Kidney epithelial cell (primary cell): ENCODE measurements at regions not wholly inside any gene's neighbourhood (a gene's known extent, or its start where the extent isn't known, plus 50 kb on each side); places are given as distances from the start of the nearest gene placed in this dataset.

ENCODE experiments used
- DNase-seq: peaks from one replicate; pipeline ENCODE4 v3.0.0-alpha.2; 2010; ENCODE audit warnings: low read depth
- H3K27me3 ChIP-seq: 2 replicates; pipeline ENCODE4 v1.6.0; 2011; ENCODE audit warnings: low read length; ENCODE audit not compliant: control insufficient read depth, insufficient read depth
- H3K36me3 ChIP-seq: 2 replicates; pipeline ENCODE4 v1.5.1; 2011; ENCODE audit warnings: low read length; ENCODE audit not compliant: control insufficient read depth, insufficient read depth
- H3K4me3 ChIP-seq: 2 replicates; pipeline ENCODE4 v1.5.1; 2011; ENCODE audit warnings: low read depth, mild to moderate bottlenecking, control low read depth, low read length
- CTCF ChIP-seq: IDR thresholded peaks from 2 replicates; pipeline ENCODE4 v1.5.1; 2011; ENCODE audit warnings: mild to moderate bottlenecking, moderate library complexity, low read length, control low read depth, inconsistent platforms; ENCODE audit not compliant: insufficient read depth, poor library complexity, severe bottlenecking

GRCh38 chr19:30120860-30121484 is 178.9 kb downstream of the URI1 start:
- TF ChIP-seq CTCF: no peak
- H3K27me3 ChIP-seq: no peaks in the 10 kb centered on the region
- no peaks in the 10 kb centered on the region for H3K36me3 ChIP-seq
- H3K4me3 ChIP-seq: no peak overlapping the region
- no peak for DNase-seq

GRCh38 chr19:30122431-30122830 is 180.4 kb downstream of the URI1 start:
- no peaks in the 10 kb centered on the region for H3K27me3 ChIP-seq
- H3K36me3 ChIP-seq: no peaks in the 10 kb centered on the region
- no peak overlapping the region for H3K4me3 ChIP-seq
- no peak for DNase-seq
- no peak for TF ChIP-seq CTCF

- no peak for DNase-seq
- no peak for TF ChIP-seq CTCF
- Histone ChIP-seq H3K27me3 (no peaks in the 10 kb centered on the region), H3K36me3 (no peaks in the 10 kb centered on the region), H3K4me3 (no peak overlapping the region)
Measured at GRCh38 chr19:30123119-30123518, 181.1 kb downstream of the URI1 start.

GRCh38 chr19:30123611-30124010 is 181.6 kb downstream of the URI1 start:
- Histone ChIP-seq H3K36me3 (no peaks in the 10 kb centered on the region), H3K4me3 (no peak overlapping the region), H3K27me3 (no peaks in the 10 kb centered on the region)
- TF ChIP-seq CTCF: no peak
- DNase-seq: no peak

GRCh38 chr19:30128211-30128610 is 186.2 kb downstream of the URI1 start:
- Histone ChIP-seq H3K27me3 (no peaks in the 10 kb centered on the region), H3K36me3 (no peaks in the 10 kb centered on the region), H3K4me3 (no peak overlapping the region)
- DNase-seq: no peak
- no peak for TF ChIP-seq CTCF
